Tibial nerve (tissue), 3 donors: ENCODE measurements at regions not wholly inside any gene's neighbourhood (a gene's known extent, or its start where the extent isn't known, plus 50 kb on each side); places are given as distances from the start of the nearest gene placed in this dataset.

Experiments
- POLR2A ChIP-seq, 2 donors: fragments of 450-650 bp; IDR thresholded peaks; one replicate each; pipeline ENCODE4 v1.6.1; 2017; ENCODE audit warnings: antibody characterized with exemption in 2 of 2, mild to moderate bottlenecking in 2 of 2, moderate library complexity in 2 of 2
- TF ChIP-seq, protein P1 (sequence below), 5 experiments: fragments of 200-600 bp in 3 of 5; fragments of 450-650 bp in 2 of 5; sonication (generic) in 3 of 5; IDR thresholded peaks; one replicate each; pipeline ENCODE4 v1.5.1; 2016 to 2019; ENCODE audit warnings: antibody characterized with exemption in 5 of 5, mild to moderate bottlenecking in 3 of 5, moderate library complexity in 2 of 5

DNA sequence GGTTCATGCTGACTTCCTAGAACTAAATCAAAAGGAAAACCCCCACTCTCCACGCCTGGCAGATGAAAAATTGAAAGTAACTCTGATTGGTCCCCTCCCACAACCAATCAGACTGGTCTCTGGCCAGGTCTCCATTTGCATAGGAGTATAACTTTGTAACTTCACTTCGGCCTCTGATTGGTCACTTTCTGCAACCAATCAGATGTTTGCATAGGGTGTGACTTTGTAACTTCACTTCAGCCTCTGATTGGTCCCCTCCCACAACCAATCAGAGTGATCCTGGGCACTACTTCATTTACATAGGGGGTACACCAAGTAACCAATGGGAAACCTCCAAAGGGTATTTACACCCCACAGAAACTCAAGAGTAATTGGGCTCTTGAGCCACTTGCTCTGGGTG lies 306.6 kb upstream of the PFKP start:
- TF ChIP-seq, protein P1, sequence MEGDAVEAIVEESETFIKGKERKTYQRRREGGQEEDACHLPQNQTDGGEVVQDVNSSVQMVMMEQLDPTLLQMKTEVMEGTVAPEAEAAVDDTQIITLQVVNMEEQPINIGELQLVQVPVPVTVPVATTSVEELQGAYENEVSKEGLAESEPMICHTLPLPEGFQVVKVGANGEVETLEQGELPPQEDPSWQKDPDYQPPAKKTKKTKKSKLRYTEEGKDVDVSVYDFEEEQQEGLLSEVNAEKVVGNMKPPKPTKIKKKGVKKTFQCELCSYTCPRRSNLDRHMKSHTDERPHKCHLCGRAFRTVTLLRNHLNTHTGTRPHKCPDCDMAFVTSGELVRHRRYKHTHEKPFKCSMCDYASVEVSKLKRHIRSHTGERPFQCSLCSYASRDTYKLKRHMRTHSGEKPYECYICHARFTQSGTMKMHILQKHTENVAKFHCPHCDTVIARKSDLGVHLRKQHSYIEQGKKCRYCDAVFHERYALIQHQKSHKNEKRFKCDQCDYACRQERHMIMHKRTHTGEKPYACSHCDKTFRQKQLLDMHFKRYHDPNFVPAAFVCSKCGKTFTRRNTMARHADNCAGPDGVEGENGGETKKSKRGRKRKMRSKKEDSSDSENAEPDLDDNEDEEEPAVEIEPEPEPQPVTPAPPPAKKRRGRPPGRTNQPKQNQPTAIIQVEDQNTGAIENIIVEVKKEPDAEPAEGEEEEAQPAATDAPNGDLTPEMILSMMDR (IDR thresholded peaks at IDR 0.05) = no peak
- TF ChIP-seq POLR2A (IDR thresholded peaks at IDR 0.05) = no peak
